ENCODE measurements at regions not wholly inside any gene's neighbourhood (a gene's known extent, or its start where the extent isn't known, plus 50 kb on each side); places are given as distances from the start of the nearest gene placed in this dataset.

GRCh38 chr4:66035701-66036100, 365.4 kb upstream of the EPHA5 start:
- ChIA-PET CTCF (no interaction called here), POLR2A (no interaction called here)
- H3K36me3 ChIP-seq (replicated peaks in 1 of 2; ENCODE audit: control insufficient read depth in 1 of 2, insufficient read depth in 2 of 2, low read length in 1 of 2), result no peaks in the 10 kb centered on the region
- H3K4me1 ChIP-seq (ENCODE audit: control insufficient read depth in 1 of 2, insufficient read depth in 2 of 2, low read depth in 1 of 2, low read length in 1 of 2), result no peaks in the 10 kb centered on the region
- H3K79me2 ChIP-seq (ENCODE audit: insufficient read depth), result no peaks in the 10 kb centered on the region
- DNase-seq, result no peak
- no peaks in the 10 kb centered on the region for H3K27me3 ChIP-seq (ENCODE audit: insufficient read depth)
- no peak for TF ChIP-seq ZBTB33 (IDR thresholded peaks at IDR 0.05; ENCODE audit: borderline replicate concordance, low read depth)
- TF ChIP-seq TEAD4 (IDR thresholded peaks at IDR 0.05; ENCODE audit: borderline replicate concordance, insufficient read depth), result no peak
- no peak for TF ChIP-seq TCF12 (IDR thresholded peaks at IDR 0.05)
- TF ChIP-seq RXRA (IDR thresholded peaks at IDR 0.05; ENCODE audit: borderline replicate concordance, low read depth), result no peak
- no peaks in the 10 kb centered on the region for H4K20me1 ChIP-seq (ENCODE audit: insufficient read depth)
- peaks cover 3% of the 10 kb centered on the region; the same call in 1 of the 2 replicates for H3K9me2 ChIP-seq
- WGBS (ENCODE audit: low lambda C conversion rate), result 8% methylated on average over 2 of the region's 2 CpGs
- H2AFZ ChIP-seq (ENCODE audit: low read depth), result no peak overlapping the region
- H3K9ac ChIP-seq, result no peak overlapping the region
- no peaks in the 10 kb centered on the region for H3K9me3 ChIP-seq
- H3K27ac ChIP-seq (ENCODE audit: low read depth in 2 of 2, low read length in 1 of 2), result no peak overlapping the region
- no peak overlapping the region for H3K4me3 ChIP-seq (ENCODE audit: low read depth in 2 of 2, low read length in 1 of 2)
- H3F3A ChIP-seq (replicated peaks; ENCODE audit: insufficient read depth), result no peaks in the 10 kb centered on the region
- no peak overlapping the region for H3K4me2 ChIP-seq

DNA sequence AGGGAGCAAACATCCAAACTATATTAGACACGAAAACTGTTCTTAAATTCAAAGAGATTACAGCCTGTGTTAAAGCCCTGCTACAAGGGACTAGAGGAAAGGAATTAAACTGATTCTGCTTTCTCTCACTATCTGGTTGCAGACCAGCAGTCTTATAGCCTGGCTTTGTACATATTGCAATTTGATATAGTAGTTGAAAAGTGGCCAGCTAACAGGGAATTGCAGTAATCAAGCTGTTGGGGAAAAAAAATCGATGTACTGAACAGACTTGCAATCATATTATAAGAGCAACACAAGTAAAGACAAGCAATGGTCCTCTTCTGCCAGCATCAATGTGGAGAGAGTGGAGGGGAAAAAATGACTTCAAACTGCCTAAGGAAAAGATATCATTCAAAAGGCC, 364.4 kb upstream of the EPHA5 start:
- no peak overlapping the region for H3K27ac ChIP-seq (ENCODE audit: low read depth in 2 of 2, low read length in 1 of 2)
- no peak overlapping the region for H2AFZ ChIP-seq (ENCODE audit: low read depth)
- POLR2A ChIA-PET, result no interaction called here
- no peaks in the 10 kb centered on the region for H3K27me3 ChIP-seq (ENCODE audit: insufficient read depth)
- H3K79me2 ChIP-seq (ENCODE audit: insufficient read depth), result no peaks in the 10 kb centered on the region
- no peaks in the 10 kb centered on the region for H3K36me3 ChIP-seq (replicated peaks in 1 of 2; ENCODE audit: control insufficient read depth in 1 of 2, insufficient read depth in 2 of 2, low read length in 1 of 2)
- H3K9me2 ChIP-seq, result peaks cover 3% of the 10 kb centered on the region; the same call in 1 of the 2 replicates
- no peaks in the 10 kb centered on the region for H3K9me3 ChIP-seq
- CTCF ChIA-PET, result no interaction called here
- no peaks in the 10 kb centered on the region for H4K20me1 ChIP-seq (ENCODE audit: insufficient read depth)
- 0% methylated on average over 2 of the region's 2 CpGs for WGBS (ENCODE audit: low lambda C conversion rate)
- H3F3A ChIP-seq (replicated peaks; ENCODE audit: insufficient read depth), result no peaks in the 10 kb centered on the region
- DNase-seq, result no peak
- no peaks in the 10 kb centered on the region for H3K4me1 ChIP-seq (ENCODE audit: control insufficient read depth in 1 of 2, insufficient read depth in 2 of 2, low read depth in 1 of 2, low read length in 1 of 2)
- no peak overlapping the region for H3K4me3 ChIP-seq (ENCODE audit: low read depth in 2 of 2, low read length in 1 of 2)
- no peak overlapping the region for H3K4me2 ChIP-seq
- no peak overlapping the region for H3K9ac ChIP-seq
- no peak for TF ChIP-seq USF1 (IDR thresholded peaks at IDR 0.05; ENCODE audit: borderline replicate concordance, low read depth)
- TF ChIP-seq RAD21 (IDR thresholded peaks at IDR 0.05; ENCODE audit: low read length), result no peak
- no peak for TF ChIP-seq EP300 (IDR thresholded peaks at IDR 0.05; ENCODE audit: borderline replicate concordance in 1 of 2, low read depth in 1 of 2, low read length in 1 of 2)
- no peak for TF ChIP-seq CTCF (IDR thresholded peaks at IDR 0.05)
- no peak for TF ChIP-seq TCF12 (IDR thresholded peaks at IDR 0.05)
- no peak for TF ChIP-seq NRF1 (IDR thresholded peaks at IDR 0.05; ENCODE audit: low read depth, low read length)
- no peak for TF ChIP-seq TEAD4 (IDR thresholded peaks at IDR 0.05; ENCODE audit: borderline replicate concordance, insufficient read depth)
- TF ChIP-seq JUND (IDR thresholded peaks at IDR 0.05), result no peak
- TF ChIP-seq POLR2AphosphoS5 (IDR thresholded peaks at IDR 0.05; ENCODE audit: low read depth, low read length), result no peak
- no peak for TF ChIP-seq RFX5 (IDR thresholded peaks at IDR 0.05; ENCODE audit: low read length)
- no peak for TF ChIP-seq FOSL2 (IDR thresholded peaks at IDR 0.05; ENCODE audit: borderline replicate concordance, low read depth)
- no peak for TF ChIP-seq SIN3A (IDR thresholded peaks at IDR 0.05; ENCODE audit: borderline replicate concordance, low read depth, low read length)
- no peak for TF ChIP-seq FOXM1 (IDR thresholded peaks at IDR 0.05; ENCODE audit: low read depth)
- TF ChIP-seq ZBTB33 (IDR thresholded peaks at IDR 0.05; ENCODE audit: borderline replicate concordance, low read depth), result no peak
- TF ChIP-seq, protein P1, sequence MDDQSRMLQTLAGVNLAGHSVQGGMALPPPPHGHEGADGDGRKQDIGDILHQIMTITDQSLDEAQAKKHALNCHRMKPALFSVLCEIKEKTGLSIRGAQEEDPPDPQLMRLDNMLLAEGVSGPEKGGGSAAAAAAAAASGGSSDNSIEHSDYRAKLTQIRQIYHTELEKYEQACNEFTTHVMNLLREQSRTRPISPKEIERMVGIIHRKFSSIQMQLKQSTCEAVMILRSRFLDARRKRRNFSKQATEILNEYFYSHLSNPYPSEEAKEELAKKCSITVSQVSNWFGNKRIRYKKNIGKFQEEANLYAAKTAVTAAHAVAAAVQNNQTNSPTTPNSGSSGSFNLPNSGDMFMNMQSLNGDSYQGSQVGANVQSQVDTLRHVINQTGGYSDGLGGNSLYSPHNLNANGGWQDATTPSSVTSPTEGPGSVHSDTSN (IDR thresholded peaks at IDR 0.05), result no peak
- TF ChIP-seq IRF3 (IDR thresholded peaks at IDR 0.05; ENCODE audit: low read depth, low read length), result no peak
- TF ChIP-seq NFIC (IDR thresholded peaks at IDR 0.05; ENCODE audit: borderline replicate concordance), result no peak

Measured in SK-N-SH (cell line).